OCI-LY1 (cell line): ENCODE measurements at regions not wholly inside any gene's neighbourhood (a gene's known extent, or its start where the extent isn't known, plus 50 kb on each side); places are given as distances from the start of the nearest gene placed in this dataset.

ENCODE experiments used
- CTCF ChIP-seq: fragments of 200-600 bp; sonication (generic), shearing (Covaris generic); IDR thresholded peaks from 2 replicates; pipeline ENCODE4 v1.5.1; 2017; ENCODE audit warnings: mild to moderate bottlenecking, antibody characterized with exemption, low read length, moderate library complexity, mixed read lengths
- EZH2 ChIP-seq: fragments of 200-600 bp; sonication (generic), shearing (Covaris generic); IDR thresholded peaks from 2 replicates; pipeline ENCODE4 v1.8.0; 2017; ENCODE audit warnings: borderline replicate concordance, mixed run types, mild to moderate bottlenecking, antibody characterized with exemption, low read length, moderate library complexity, mixed read lengths

DNA sequence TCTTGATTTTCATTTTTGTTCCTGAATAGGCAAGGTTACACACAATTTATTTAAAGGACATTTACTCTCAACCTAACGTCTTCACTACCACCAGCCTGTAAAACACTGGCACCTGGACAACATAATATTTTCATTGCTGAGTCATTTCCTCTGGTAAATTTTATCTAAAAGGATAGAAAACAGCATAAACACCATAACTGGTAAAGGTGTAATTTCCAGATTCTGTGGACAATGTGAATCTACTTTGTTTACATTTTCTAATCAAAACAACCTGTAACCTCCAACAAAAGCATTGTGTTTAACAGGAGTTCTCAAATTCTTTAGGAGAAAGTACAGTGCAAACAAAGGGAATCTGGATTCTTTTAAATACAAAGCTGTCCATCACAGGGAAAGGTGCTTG is 472.0 kb upstream of the AKR1E2 start:
- TF ChIP-seq CTCF (no peak), EZH2 (no peak)
